ENCODE measurements at regions not wholly inside any gene's neighbourhood (a gene's known extent, or its start where the extent isn't known, plus 50 kb on each side); places are given as distances from the start of the nearest gene placed in this dataset.

GRCh38 chr12:127681151-127681754, 585.7 kb upstream of the TMEM132C start:
- TF ChIP-seq CHD4 (IDR thresholded peaks at IDR 0.05) (no peak), CEBPZ (IDR thresholded peaks at IDR 0.05; ENCODE audit: low read depth, low read length) (no peak), GABPA (IDR thresholded peaks at IDR 0.05; ENCODE audit: low read depth) (no peak), CTCF (IDR thresholded peaks at IDR 0.05 in 2 of 3, conservative IDR thresholded peaks at IDR 0.05 in 1 of 3; ENCODE audit: control insufficient read depth in 2 of 3, extremely low read depth in 1 of 3, insufficient read depth in 1 of 3, low read depth in 3 of 3, low read length in 3 of 3) (no peak)
